ENCODE measurements at regions not wholly inside any gene's neighbourhood (a gene's known extent, or its start where the extent isn't known, plus 50 kb on each side); places are given as distances from the start of the nearest gene placed in this dataset.

DNA sequence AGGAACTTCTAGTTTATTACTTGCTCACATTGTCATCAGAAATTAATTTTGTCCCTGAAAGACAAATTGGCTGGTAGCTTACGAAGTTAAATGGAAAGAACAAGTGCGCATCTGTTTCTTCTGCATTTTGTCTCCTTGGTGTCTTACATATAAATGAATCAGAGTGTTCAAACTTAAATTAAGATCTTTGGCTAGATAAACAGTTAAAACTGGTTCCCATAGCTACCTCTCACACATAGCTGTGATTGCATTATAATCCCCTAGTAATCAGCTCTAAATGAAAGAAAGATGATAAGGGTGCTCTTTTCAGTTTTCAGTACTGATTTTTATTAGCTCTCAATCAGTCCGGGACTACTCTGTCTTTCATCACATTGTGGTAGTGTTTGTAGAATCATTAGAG, 124.2 kb upstream of the LMO4 start:
- no CpG with 5 or more reads among the region's 3 CpGs for WGBS (ENCODE audit: insufficient coverage)
- peaks cover 22% of the 10 kb centered on the region for H3K4me1 Mint-ChIP-seq
- no peak overlapping the region for H3K4me3 ChIP-seq (replicated peaks in 1 of 3; ENCODE audit: low read depth in 2 of 3, low read length in 3 of 3)
- no peaks in the 10 kb centered on the region for H3K79me2 ChIP-seq (ENCODE audit: insufficient read depth, low read length)
- H3K27ac ChIP-seq (ENCODE audit: low read depth in 1 of 2, low read length in 2 of 2): no peak overlapping the region
- DNase-seq: no peak
- peak overlapping the region in 1 of 7 donors; percentile 9 for H3K27ac Mint-ChIP-seq
- TF ChIP-seq, protein P1, sequence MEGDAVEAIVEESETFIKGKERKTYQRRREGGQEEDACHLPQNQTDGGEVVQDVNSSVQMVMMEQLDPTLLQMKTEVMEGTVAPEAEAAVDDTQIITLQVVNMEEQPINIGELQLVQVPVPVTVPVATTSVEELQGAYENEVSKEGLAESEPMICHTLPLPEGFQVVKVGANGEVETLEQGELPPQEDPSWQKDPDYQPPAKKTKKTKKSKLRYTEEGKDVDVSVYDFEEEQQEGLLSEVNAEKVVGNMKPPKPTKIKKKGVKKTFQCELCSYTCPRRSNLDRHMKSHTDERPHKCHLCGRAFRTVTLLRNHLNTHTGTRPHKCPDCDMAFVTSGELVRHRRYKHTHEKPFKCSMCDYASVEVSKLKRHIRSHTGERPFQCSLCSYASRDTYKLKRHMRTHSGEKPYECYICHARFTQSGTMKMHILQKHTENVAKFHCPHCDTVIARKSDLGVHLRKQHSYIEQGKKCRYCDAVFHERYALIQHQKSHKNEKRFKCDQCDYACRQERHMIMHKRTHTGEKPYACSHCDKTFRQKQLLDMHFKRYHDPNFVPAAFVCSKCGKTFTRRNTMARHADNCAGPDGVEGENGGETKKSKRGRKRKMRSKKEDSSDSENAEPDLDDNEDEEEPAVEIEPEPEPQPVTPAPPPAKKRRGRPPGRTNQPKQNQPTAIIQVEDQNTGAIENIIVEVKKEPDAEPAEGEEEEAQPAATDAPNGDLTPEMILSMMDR (IDR thresholded peaks at IDR 0.05): no peak
- peaks cover 0 to 7% (median 0%) of the 10 kb centered on the region in 7 donors for H3K9me3 Mint-ChIP-seq
- no peaks in the 10 kb centered on the region for H3K36me3 Mint-ChIP-seq
- H3K36me3 ChIP-seq (replicated peaks in 1 of 2; ENCODE audit: control insufficient read depth in 1 of 2, insufficient read depth in 2 of 2, low read length in 2 of 2): no peaks in the 10 kb centered on the region
- intact Hi-C loops (cut with micrococcal nuclease): no loop called here
- H3K4me1 ChIP-seq (ENCODE audit: control insufficient read depth in 1 of 2, insufficient read depth in 2 of 2, low read length in 2 of 2): peaks cover 5 to 12% of the 10 kb centered on the region in 2 donors
- peaks cover 32 to 36% (median 33%) of the 10 kb centered on the region in 3 donors for H3K27me3 Mint-ChIP-seq (ENCODE audit: low read depth in 3 of 3)
- no peak overlapping the region for H3K4me2 ChIP-seq (replicated peaks; ENCODE audit: extremely low read depth, low read length, poor library complexity, severe bottlenecking)
- no peaks in the 10 kb centered on the region for H4K20me1 ChIP-seq (ENCODE audit: insufficient read depth, low read length)
- H3K9me3 ChIP-seq (replicated peaks in 1 of 2; ENCODE audit: control insufficient read depth in 1 of 2, insufficient read depth in 1 of 2, low read length in 2 of 2): no peaks in the 10 kb centered on the region
- H3K4me3 Mint-ChIP-seq: peak overlapping the region in 1 of 2 donors; percentile 43
- H2AFZ ChIP-seq (ENCODE audit: insufficient read depth, low read depth, low read length, poor library complexity, severe bottlenecking): no peak overlapping the region
- peaks cover 22 to 29% of the 10 kb centered on the region in 2 donors for H3K27me3 ChIP-seq (ENCODE audit: control insufficient read depth in 2 of 2, insufficient read depth in 2 of 2, low read length in 2 of 2)
- no peak overlapping the region for H3K9ac ChIP-seq (ENCODE audit: insufficient read depth, low read length, poor library complexity, severe bottlenecking)

DNA sequence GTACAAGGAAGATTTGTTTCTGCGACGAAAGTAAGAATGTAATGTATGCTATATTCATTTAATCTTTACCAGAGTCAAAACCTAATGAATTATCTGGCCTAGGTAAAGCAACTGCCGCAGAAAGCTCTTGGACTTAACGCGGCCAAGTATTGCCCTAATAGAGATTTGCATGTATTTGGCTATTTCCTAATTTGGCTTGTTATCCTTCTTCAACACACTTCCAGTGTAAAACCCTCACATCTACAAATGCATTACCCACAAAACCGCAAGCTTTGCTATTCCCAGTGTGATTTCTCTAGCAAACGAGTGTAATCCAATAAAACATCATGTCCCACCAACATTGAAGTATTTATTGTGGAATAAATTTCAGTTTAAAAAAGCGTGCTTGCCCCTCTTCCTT, 123.8 kb upstream of the LMO4 start:
- DNase-seq: no peak
- Histone ChIP-seq H3K27me3 (ENCODE audit: control insufficient read depth in 2 of 2, insufficient read depth in 2 of 2, low read length in 2 of 2) (peaks cover 22 to 29% of the 10 kb centered on the region in 2 donors), H3K4me3 (replicated peaks in 1 of 3; ENCODE audit: low read depth in 2 of 3, low read length in 3 of 3) (no peak overlapping the region), H3K4me2 (replicated peaks; ENCODE audit: extremely low read depth, low read length, poor library complexity, severe bottlenecking) (no peak overlapping the region), H2AFZ (ENCODE audit: insufficient read depth, low read depth, low read length, poor library complexity, severe bottlenecking) (no peak overlapping the region), H3K9me3 (replicated peaks in 1 of 2; ENCODE audit: control insufficient read depth in 1 of 2, insufficient read depth in 1 of 2, low read length in 2 of 2) (no peaks in the 10 kb centered on the region), H3K4me1 (ENCODE audit: control insufficient read depth in 1 of 2, insufficient read depth in 2 of 2, low read length in 2 of 2) (peaks cover 5 to 12% of the 10 kb centered on the region in 2 donors), H3K9ac (ENCODE audit: insufficient read depth, low read length, poor library complexity, severe bottlenecking) (no peak overlapping the region), H3K79me2 (ENCODE audit: insufficient read depth, low read length) (no peaks in the 10 kb centered on the region), H3K27ac (ENCODE audit: low read depth in 1 of 2, low read length in 2 of 2) (no peak overlapping the region), H3K36me3 (replicated peaks in 1 of 2; ENCODE audit: control insufficient read depth in 1 of 2, insufficient read depth in 2 of 2, low read length in 2 of 2) (no peaks in the 10 kb centered on the region), H4K20me1 (ENCODE audit: insufficient read depth, low read length) (no peaks in the 10 kb centered on the region)
- Mint-ChIP-seq H3K27ac (peak overlapping the region in 1 of 7 donors; percentile 9), H3K4me1 (peaks cover 22% of the 10 kb centered on the region), H3K4me3 (no peak overlapping the region), H3K27me3 (ENCODE audit: low read depth in 3 of 3) (peaks cover 32 to 34% (median 33%) of the 10 kb centered on the region in 3 donors), H3K36me3 (no peaks in the 10 kb centered on the region), H3K9me3 (peaks cover 0 to 7% (median 0%) of the 10 kb centered on the region in 7 donors)
- intact Hi-C loops (cut with micrococcal nuclease): no loop called here
- 0% methylated on average over 1 of the region's 8 CpGs for WGBS (ENCODE audit: insufficient coverage)
- TF ChIP-seq, protein P1 (IDR thresholded peaks at IDR 0.05): no peak

All from CD14-positive monocyte (primary cell).